Endothelial cell of umbilical vein (primary cell): ENCODE measurements at regions not wholly inside any gene's neighbourhood (a gene's known extent, or its start where the extent isn't known, plus 50 kb on each side); places are given as distances from the start of the nearest gene placed in this dataset.

Experiments used
- BruUV-seq: library from RNA; stranded (reverse); fragments of 400-500 nt; replicated peaks from 2 replicates; lab custom pipeline; 2021; lab: Mats Ljungman, UMichigan
- CTCF ChIA-PET: fragments of 300-600, 350-600 bp; sonication (Branson Sonifier 250); formaldehyde crosslinking; loops from one replicate; lab custom pipeline; 2021; ENCODE audit warnings: antibody characterized with exemption, inconsistent platforms; lab: Charles Lee
- POLR2A ChIA-PET: fragments of 300-600, 350-600 bp; sonication (Branson Sonifier 250); formaldehyde crosslinking; loops from one replicate; lab custom pipeline; 2021; ENCODE audit warnings: antibody characterized with exemption, inconsistent platforms; lab: Charles Lee
- DNase-seq: peaks from one replicate; pipeline ENCODE4 v3.0.0-alpha.2; 2011; ENCODE audit warnings: low read depth, low spot score
- FAIRE-seq: peaks from 2 replicates; lab custom pipeline; 2011; peaks lifted over from hg19 to GRCh38; lab: Jason Lieb, UNC
- H2AFZ ChIP-seq: 2 replicates; pipeline ENCODE4 v1.6.0; 2012; ENCODE audit warnings: low read depth, low read length, control low read depth, inconsistent platforms
- H3K27ac ChIP-seq: 2 replicates; pipeline ENCODE4 v1.5.1; 2011; ENCODE audit warnings: low read depth, mild to moderate bottlenecking, control low read depth, low read length, moderate library complexity; ENCODE audit not compliant: insufficient read depth
- H3K27me3 ChIP-seq, 2 experiments: 2 replicates each; pipeline versions ENCODE4 v1.6.0 to v1.6.1; 2011; ENCODE audit warnings: low read length in 2 of 2, mixed read lengths in 1 of 2; ENCODE audit not compliant: control insufficient read depth in 2 of 2, insufficient read depth in 2 of 2
- H3K36me3 ChIP-seq, 2 experiments: 2 replicates in 1 of 2; 3 replicates in 1 of 2; pipeline ENCODE4 v1.5.1; 2011; ENCODE audit warnings: low read length in 2 of 2, mild to moderate bottlenecking in 1 of 2, moderate library complexity in 1 of 2; ENCODE audit not compliant: control insufficient read depth in 2 of 2, insufficient read depth in 2 of 2; ENCODE audit errors: extremely low read depth in 1 of 2
- H3K4me1 ChIP-seq: 3 replicates; pipeline ENCODE4 v1.5.1; 2011; ENCODE audit warnings: mild to moderate bottlenecking, low read length; ENCODE audit not compliant: control insufficient read depth, insufficient read depth; ENCODE audit errors: extremely low read depth
- H3K4me2 ChIP-seq: 2 replicates; pipeline ENCODE4 v1.6.1; 2011; ENCODE audit warnings: low read length, control low read depth, mixed read lengths; ENCODE audit not compliant: insufficient read depth
- H3K4me3 ChIP-seq, 3 experiments: fragments of 200-600 bp in 1 of 3; sonication (generic), shearing (Covaris generic) in 1 of 3; replicated peaks in 1 of 3; 2 replicates each; pipeline ENCODE4 v1.5.1; 2011 to 2016; ENCODE audit warnings: control low read depth in 3 of 3, low read length in 3 of 3, mild to moderate bottlenecking in 2 of 3, inconsistent platforms in 1 of 3, low read depth in 1 of 3, moderate library complexity in 1 of 3; ENCODE audit not compliant: insufficient read depth in 1 of 3
- H3K79me2 ChIP-seq: 2 replicates; pipeline ENCODE4 v1.6.0; 2012; ENCODE audit warnings: low read length, inconsistent platforms; ENCODE audit not compliant: control insufficient read depth, insufficient read depth
- H3K9ac ChIP-seq: replicated peaks from 2 replicates; pipeline ENCODE3; 2011; ENCODE audit warnings: low read length, control low read depth; ENCODE audit not compliant: insufficient read depth; ENCODE audit errors: extremely low read depth
- H3K9me1 ChIP-seq: replicated peaks from 3 replicates; pipeline ENCODE4 v1.6.0; 2011; ENCODE audit warnings: mild to moderate bottlenecking, low read length; ENCODE audit not compliant: control insufficient read depth, insufficient read depth; ENCODE audit errors: extremely low read depth
- H3K9me3 ChIP-seq: replicated peaks from 2 replicates; pipeline ENCODE4 v1.5.1; 2012; ENCODE audit warnings: low read length, inconsistent platforms; ENCODE audit not compliant: control insufficient read depth, insufficient read depth
- H4K20me1 ChIP-seq: replicated peaks from 2 replicates; pipeline ENCODE3; 2011; ENCODE audit warnings: mild to moderate bottlenecking, low read length; ENCODE audit not compliant: control insufficient read depth, insufficient read depth; ENCODE audit errors: extremely low read depth
- CTCF ChIP-seq, 2 donors: IDR thresholded peaks; 1 replicate in 1 of 2; 2 replicates in 1 of 2; pipeline ENCODE4 v1.5.1; 2011; ENCODE audit warnings: low read length in 2 of 2, mild to moderate bottlenecking in 2 of 2, moderate library complexity in 2 of 2, control low read depth in 1 of 2, inconsistent platforms in 1 of 2, low read depth in 1 of 2; ENCODE audit not compliant: insufficient read depth in 1 of 2; ENCODE audit errors: extremely low read depth in 1 of 2
- EZH2 ChIP-seq: IDR thresholded peaks from 2 replicates; pipeline ENCODE4 v1.6.1; 2012; ENCODE audit warnings: borderline replicate concordance, low read depth, mild to moderate bottlenecking, moderate library complexity, low read length, inconsistent platforms; ENCODE audit not compliant: severe bottlenecking
- FOS ChIP-seq: IDR thresholded peaks from 2 replicates; pipeline ENCODE4 v1.6.1; 2011; ENCODE audit warnings: mild to moderate bottlenecking, low read length, moderate library complexity, borderline replicate concordance; ENCODE audit not compliant: insufficient read depth
- GATA2 ChIP-seq: IDR thresholded peaks from 2 replicates; pipeline ENCODE4 v1.7.0; 2011; ENCODE audit warnings: low read depth, mild to moderate bottlenecking, moderate library complexity, mixed read lengths, low read length; ENCODE audit not compliant: insufficient read length, insufficient read depth
- JUN ChIP-seq: IDR thresholded peaks from 2 replicates; pipeline ENCODE4 v1.6.1; 2011; ENCODE audit warnings: borderline replicate concordance, low read depth; ENCODE audit not compliant: insufficient read length, insufficient read depth
- MAX ChIP-seq: IDR thresholded peaks from 2 replicates; pipeline ENCODE4 v1.6.1; 2011; ENCODE audit not compliant: insufficient read depth, insufficient read length
- MYC ChIP-seq: IDR thresholded peaks from one replicate; pipeline ENCODE4 v1.6.1; 2011; ENCODE audit warnings: mild to moderate bottlenecking, low read depth, low read length
- POLR2A ChIP-seq: IDR thresholded peaks from 2 replicates; pipeline ENCODE4 v1.6.1; 2012; ENCODE audit warnings: low read depth, mild to moderate bottlenecking, control low read depth, low read length
- POLR2AphosphoS5 ChIP-seq: IDR thresholded peaks from 2 replicates; pipeline ENCODE4 v1.6.1; 2012; ENCODE audit warnings: low read depth, mild to moderate bottlenecking, control low read depth, low read length, moderate library complexity; ENCODE audit not compliant: insufficient read depth
- dilution Hi-C: fragments of 300-500 bp; cut with MboI; formaldehyde crosslinking; loops from one replicate; pipeline ENCODE4 v1.15.0; 2019; ENCODE audit warnings: low sequenced_read_pairs; ENCODE audit not compliant: extremely low pct_ligation_motif_present
- intact Hi-C: fragments of 100-400 bp; cut with micrococcal nuclease; formaldehyde crosslinking; loops from one replicate; pipeline ENCODE4 v1.10.0; 2022

DNA sequence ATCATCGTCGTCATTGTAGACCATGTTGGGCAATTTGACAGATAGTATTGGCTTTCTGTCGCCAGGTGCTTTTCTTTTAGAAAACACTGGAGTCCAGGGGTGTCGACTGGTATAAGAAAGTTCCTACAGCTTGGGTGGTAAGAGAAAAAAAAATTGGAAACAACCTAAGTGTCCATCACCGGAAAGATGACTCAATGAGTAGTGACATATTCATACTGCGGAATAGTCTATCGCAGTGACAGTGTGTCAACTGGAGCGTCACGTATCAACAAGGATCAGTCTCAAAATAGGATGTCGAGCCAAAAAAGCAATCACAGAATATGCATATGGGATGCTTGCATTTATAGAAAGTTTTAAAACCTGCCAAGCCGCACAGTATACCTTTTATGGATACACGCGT, 157.6 kb downstream of the MN1 start:
- BruUV-seq = no TSS peak
- Histone ChIP-seq H3K36me3 (no peaks in the 10 kb centered on the region), H3K27me3 (peaks cover 0 to 7% of the 10 kb centered on the region in 2 experiments), H3K27ac (no peak overlapping the region), H2AFZ (no peak overlapping the region), H3K79me2 (no peaks in the 10 kb centered on the region), H3K9me3 (no peaks in the 10 kb centered on the region), H3K4me1 (no peaks in the 10 kb centered on the region), H3K4me3 (no peak overlapping the region), H3K9me1 (no peaks in the 10 kb centered on the region), H4K20me1 (no peaks in the 10 kb centered on the region), H3K9ac (no peak overlapping the region), H3K4me2 (no peak overlapping the region)
- TF ChIP-seq POLR2AphosphoS5 (no peak), EZH2 (no peak), MAX (no peak), POLR2A (no peak), CTCF (IDR thresholded peaks at IDR 0.05; ENCODE audit: extremely low read depth in 1 of 2, insufficient read depth in 1 of 2, low read depth in 1 of 2, low read length in 2 of 2) (no peak), GATA2 (no peak)
- intact Hi-C loops = no loop called here
- dilution Hi-C loops = no loop called here
- ChIA-PET POLR2A (no interaction called here), CTCF (no interaction called here)
- DNase-seq (no peak), FAIRE-seq (no peak)

DNA sequence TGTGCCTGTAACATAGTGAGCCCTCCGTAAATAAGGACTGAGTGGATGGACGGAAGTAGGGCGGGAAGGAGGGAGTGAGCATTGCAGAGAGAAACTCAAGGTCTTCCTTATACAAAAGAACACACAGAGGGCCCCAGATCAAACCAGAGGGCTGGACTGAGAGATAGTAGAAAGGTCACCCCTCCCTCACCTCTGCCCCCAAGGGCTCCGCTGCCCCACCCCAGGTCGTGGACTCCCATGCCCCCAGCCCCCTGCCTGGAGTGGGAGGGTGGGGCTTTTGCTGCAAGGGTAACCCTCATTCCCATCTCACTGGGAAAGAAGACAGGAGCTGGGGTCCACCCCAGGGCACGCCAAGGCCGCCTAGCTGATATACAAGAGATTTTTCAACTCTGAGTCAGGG, 157.0 kb downstream of the MN1 start:
- no peak for TF ChIP-seq JUN
- TF ChIP-seq CTCF (IDR thresholded peaks at IDR 0.05; ENCODE audit: extremely low read depth in 1 of 2, insufficient read depth in 1 of 2, low read depth in 1 of 2, low read length in 2 of 2) = no peak
- TF ChIP-seq POLR2A = no peak
- TF ChIP-seq FOS = no peak
- no peak for TF ChIP-seq POLR2AphosphoS5
- no peak for TF ChIP-seq MAX
- TF ChIP-seq GATA2 = no peak
- TF ChIP-seq EZH2 = no peak
- TF ChIP-seq MYC = no peak
- no peak for FAIRE-seq
- intact Hi-C loops = no loop called here

More for the DNA sequence above, 157.0 kb downstream of the MN1 start:
- Histone ChIP-seq H3K27ac (no peak overlapping the region), H3K4me1 (no peaks in the 10 kb centered on the region), H4K20me1 (no peaks in the 10 kb centered on the region), H3K79me2 (no peaks in the 10 kb centered on the region), H3K9me3 (no peaks in the 10 kb centered on the region), H3K9me1 (no peaks in the 10 kb centered on the region), H3K4me3 (no peak overlapping the region), H3K4me2 (no peak overlapping the region), H3K36me3 (no peaks in the 10 kb centered on the region), H3K27me3 (peaks cover 0 to 7% of the 10 kb centered on the region in 2 experiments), H3K9ac (no peak overlapping the region), H2AFZ (no peak overlapping the region)
- dilution Hi-C loops = no loop called here
- CTCF ChIA-PET = no interaction called here
- POLR2A ChIA-PET = no interaction called here
- no peak for DNase-seq
- BruUV-seq = no TSS peak
